Spleen (tissue), 7 donors: ENCODE measurements at regions not wholly inside any gene's neighbourhood (a gene's known extent, or its start where the extent isn't known, plus 50 kb on each side); places are given as distances from the start of the nearest gene placed in this dataset.

Experiments used
- POLR2AphosphoS5 ChIP-seq, 3 donors: sonication (generic); formaldehyde crosslinking; IDR thresholded peaks; one replicate each; pipeline ENCODE4 v1.5.1; 2017; ENCODE audit warnings: antibody characterized with exemption in 3 of 3
- TF ChIP-seq, protein P1 (sequence below), 11 experiments: fragments of 200-600 bp in 7 of 11; fragments of 450-650 bp in 4 of 11; sonication (generic) in 4 of 11; IDR thresholded peaks in 8 of 11; conservative IDR thresholded peaks in 3 of 11; 1 replicate in 7 of 11; 2 replicates in 4 of 11; pipeline versions ENCODE4 v1.4.0 to v1.8.0; 2016 to 2021; ENCODE audit warnings: antibody characterized with exemption in 11 of 11, inconsistent platforms in 4 of 11, mild to moderate bottlenecking in 1 of 11
- donor health status: DM: no; HTN: no; CAD: no; lungs with moderate emphysema.
- donor health status: DM: no; HTN: no; CAD: no.
- donor health status: DM: no; HTN: no; CAD: no.

DNA sequence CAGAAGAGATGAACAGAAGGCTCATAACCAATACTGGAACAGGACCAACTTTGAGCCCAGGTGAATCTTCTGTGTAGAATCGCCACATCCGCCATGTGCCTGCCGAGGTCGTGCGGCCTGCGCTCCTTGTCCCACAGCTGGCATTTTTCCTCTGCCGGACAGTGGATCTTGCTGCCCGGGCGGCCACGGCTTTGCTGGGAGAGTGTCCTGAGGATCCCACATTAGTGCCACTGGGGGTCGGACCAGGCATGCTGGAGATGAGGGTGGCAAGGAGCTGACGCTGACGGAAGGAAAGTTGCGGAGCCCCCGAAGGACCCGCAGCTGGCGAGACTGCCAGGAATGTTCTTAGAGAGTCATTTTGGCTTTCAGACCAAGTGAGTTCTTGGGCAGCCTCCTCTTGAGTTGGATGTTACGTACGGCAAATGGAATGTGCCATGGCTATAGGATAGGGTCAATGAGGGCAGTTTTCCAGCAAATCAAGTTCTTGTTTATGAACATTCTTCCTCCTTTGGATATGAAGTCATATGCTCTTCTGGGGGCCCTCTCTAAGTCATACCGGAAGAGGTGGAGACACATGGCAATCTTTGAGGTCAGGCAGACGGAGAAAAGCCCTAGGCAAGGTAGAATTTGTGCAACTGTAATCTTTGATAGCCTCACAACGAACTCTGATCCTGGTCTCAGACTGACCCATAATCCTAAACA, 57.4 kb upstream of the NUP160 start:
- TF ChIP-seq, protein P1, sequence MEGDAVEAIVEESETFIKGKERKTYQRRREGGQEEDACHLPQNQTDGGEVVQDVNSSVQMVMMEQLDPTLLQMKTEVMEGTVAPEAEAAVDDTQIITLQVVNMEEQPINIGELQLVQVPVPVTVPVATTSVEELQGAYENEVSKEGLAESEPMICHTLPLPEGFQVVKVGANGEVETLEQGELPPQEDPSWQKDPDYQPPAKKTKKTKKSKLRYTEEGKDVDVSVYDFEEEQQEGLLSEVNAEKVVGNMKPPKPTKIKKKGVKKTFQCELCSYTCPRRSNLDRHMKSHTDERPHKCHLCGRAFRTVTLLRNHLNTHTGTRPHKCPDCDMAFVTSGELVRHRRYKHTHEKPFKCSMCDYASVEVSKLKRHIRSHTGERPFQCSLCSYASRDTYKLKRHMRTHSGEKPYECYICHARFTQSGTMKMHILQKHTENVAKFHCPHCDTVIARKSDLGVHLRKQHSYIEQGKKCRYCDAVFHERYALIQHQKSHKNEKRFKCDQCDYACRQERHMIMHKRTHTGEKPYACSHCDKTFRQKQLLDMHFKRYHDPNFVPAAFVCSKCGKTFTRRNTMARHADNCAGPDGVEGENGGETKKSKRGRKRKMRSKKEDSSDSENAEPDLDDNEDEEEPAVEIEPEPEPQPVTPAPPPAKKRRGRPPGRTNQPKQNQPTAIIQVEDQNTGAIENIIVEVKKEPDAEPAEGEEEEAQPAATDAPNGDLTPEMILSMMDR (IDR thresholded peaks at IDR 0.05 in 8 of 11, conservative IDR thresholded peaks at IDR 0.05 in 3 of 11), result no peak
- no peak for TF ChIP-seq POLR2AphosphoS5 (IDR thresholded peaks at IDR 0.05)
